Natural killer cell treated with Interleukin-12 subunit alpha and Interleukin-12 subunit beta and Interleukin-15 and Interleukin-18, amount 100 ng/mL, for 72 hours (primary cell): ENCODE measurements at regions not wholly inside any gene's neighbourhood (a gene's known extent, or its start where the extent isn't known, plus 50 kb on each side); places are given as distances from the start of the nearest gene placed in this dataset.
A peak's percentile ranks its signal among the peaks of the same experiment; 100 is the strongest.

ENCODE experiments used
- ATAC-seq, 2 donors: fragments of 150-1000 bp; cut with Tn5 transposase in 1 of 2; sonication (Bioruptor Pico), chemical (Tn5 transposase) in 1 of 2; 2 replicates each; pipeline ENCODE4 v1.10.0; 2021
- DNase-seq: peaks from one replicate; pipeline ENCODE4 v3.0.0; 2022; ENCODE audit warnings: low spot score
- H3K27ac Mint-ChIP-seq, 2 donors: 1 replicate in 1 of 2; 2 replicates in 1 of 2; pipeline ENCODE4 v1.8.0; 2022; ENCODE audit warnings: mixed read lengths in 2 of 2, mild to moderate bottlenecking in 1 of 2, moderate library complexity in 1 of 2
- H3K27me3 Mint-ChIP-seq, 2 donors: 1 replicate in 1 of 2; 2 replicates in 1 of 2; pipeline ENCODE4 v1.8.0; 2022; ENCODE audit warnings: mixed read lengths in 2 of 2
- H3K36me3 Mint-ChIP-seq: one replicate; pipeline ENCODE4 v1.8.0; 2022; ENCODE audit warnings: mixed read lengths
- H3K4me1 Mint-ChIP-seq, 2 donors: 1 replicate in 1 of 2; 2 replicates in 1 of 2; pipeline ENCODE4 v1.8.0; 2022; ENCODE audit warnings: low read depth in 2 of 2, mixed read lengths in 2 of 2, mild to moderate bottlenecking in 1 of 2
- H3K4me3 Mint-ChIP-seq: one replicate; pipeline ENCODE4 v1.8.0; 2022; ENCODE audit warnings: mixed read lengths
- H3K9me3 Mint-ChIP-seq: 2 replicates; pipeline ENCODE4 v1.8.0; 2022; ENCODE audit warnings: mixed read lengths

DNA sequence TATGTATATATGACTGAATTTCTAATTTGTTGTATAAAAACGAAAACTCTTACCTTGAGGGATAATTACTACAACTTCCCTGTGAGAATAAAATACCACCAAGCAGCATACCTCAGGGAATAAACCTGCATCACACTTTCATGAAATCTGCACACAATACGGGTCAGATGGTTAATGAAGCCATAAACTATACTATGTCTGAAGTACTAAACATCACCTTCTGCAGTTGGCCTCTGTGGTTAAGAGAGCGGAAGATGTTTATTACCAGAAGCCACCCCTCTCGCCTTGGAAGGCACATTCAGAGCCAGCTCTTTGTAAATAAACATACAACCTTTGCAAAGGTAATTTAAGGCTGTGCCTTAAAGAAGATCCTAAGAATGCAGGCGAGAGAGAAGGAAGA, 462.1 kb upstream of the NR2F2 start:
- Mint-ChIP-seq H3K4me3 (peak overlapping the region; percentile 62), H3K27ac (peak overlapping the region in 1 of 2 donors; percentile 47), H3K9me3 (no peaks in the 10 kb centered on the region), H3K36me3 (peaks cover 10% of the 10 kb centered on the region), H3K4me1 (peaks cover 75 to 79% of the 10 kb centered on the region in 2 donors), H3K27me3 (no peaks in the 10 kb centered on the region)
- ATAC-seq (peak in 1 of 2 donors; percentile 38), DNase-seq (no peak)

DNA sequence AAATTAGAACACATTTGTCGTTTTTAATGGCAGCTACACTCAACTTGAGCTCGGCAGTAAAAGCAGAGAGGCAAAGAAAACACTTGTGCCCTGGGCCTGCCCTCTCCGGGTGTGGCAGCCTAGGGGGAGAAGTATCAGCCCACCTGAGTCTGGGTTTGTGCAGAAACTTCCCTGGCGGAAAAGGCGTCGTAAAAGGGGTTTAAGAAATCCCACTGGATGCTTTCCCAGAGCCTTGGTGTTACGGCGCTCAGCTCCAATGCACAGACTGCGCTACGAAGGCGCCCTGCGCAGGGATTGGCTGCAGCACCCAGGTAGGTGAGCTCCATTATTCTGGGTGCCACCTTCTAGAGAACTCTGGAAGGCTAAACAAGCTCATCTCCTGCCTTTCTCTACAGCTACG, 461.5 kb upstream of the NR2F2 start:
- no peaks in the 10 kb centered on the region for H3K9me3 Mint-ChIP-seq
- DNase-seq, result no peak
- no peak for ATAC-seq
- peak overlapping the region; percentile 47 to 56 for H3K27ac Mint-ChIP-seq
- no peaks in the 10 kb centered on the region for H3K27me3 Mint-ChIP-seq
- H3K4me1 Mint-ChIP-seq, result peaks cover 77 to 78% of the 10 kb centered on the region in 2 donors
- H3K4me3 Mint-ChIP-seq, result peak overlapping the region; percentile 62
- H3K36me3 Mint-ChIP-seq, result peaks cover 10% of the 10 kb centered on the region

DNA sequence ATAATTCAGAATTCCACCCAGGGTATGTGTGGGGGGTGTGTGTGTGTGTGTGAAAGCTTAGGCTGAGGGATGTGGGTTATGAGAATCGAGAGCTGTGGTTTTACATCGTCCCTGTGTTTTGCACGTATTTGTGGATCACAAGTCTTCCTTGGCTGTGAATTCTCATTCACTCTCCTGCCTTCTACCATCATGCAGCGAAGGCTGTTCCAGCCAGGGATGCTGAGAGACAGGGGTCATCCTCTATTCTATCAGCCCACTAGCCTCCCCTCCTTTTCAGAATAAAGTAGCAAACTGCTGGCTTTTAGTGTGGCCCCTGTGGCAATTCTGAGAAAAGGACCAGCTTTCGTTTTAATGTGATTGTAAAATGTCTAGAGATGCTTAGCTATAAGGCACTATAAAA, 460.6 kb upstream of the NR2F2 start:
- Mint-ChIP-seq H3K27me3 (no peaks in the 10 kb centered on the region), H3K9me3 (no peaks in the 10 kb centered on the region), H3K4me3 (peak overlapping the region; percentile 73), H3K4me1 (peaks cover 70 to 74% of the 10 kb centered on the region in 2 donors), H3K27ac (peak overlapping the region; percentile 56 to 73), H3K36me3 (peaks cover 10% of the 10 kb centered on the region)
- ATAC-seq, result peak; percentile 57 to 77
- no peak for DNase-seq

- H3K4me1 Mint-ChIP-seq, result peaks cover 58 to 61% of the 10 kb centered on the region in 2 donors
- peaks cover 10% of the 10 kb centered on the region for H3K36me3 Mint-ChIP-seq
- peak; percentile 58 to 81 for ATAC-seq
- H3K9me3 Mint-ChIP-seq, result no peaks in the 10 kb centered on the region
- H3K27ac Mint-ChIP-seq, result peak overlapping the region in 1 of 2 donors; percentile 64
- H3K4me3 Mint-ChIP-seq, result no peak overlapping the region
- DNase-seq, result no peak
- H3K27me3 Mint-ChIP-seq, result no peaks in the 10 kb centered on the region
Observed at GRCh38 chr15:95872366-95872771, 458.1 kb upstream of the NR2F2 start.

- H3K9me3 Mint-ChIP-seq, result no peaks in the 10 kb centered on the region
- H3K4me3 Mint-ChIP-seq, result no peak overlapping the region
- H3K27ac Mint-ChIP-seq, result no peak overlapping the region
- peaks cover 48 to 53% of the 10 kb centered on the region in 2 donors for H3K4me1 Mint-ChIP-seq
- no peak for ATAC-seq
- H3K27me3 Mint-ChIP-seq, result no peaks in the 10 kb centered on the region
- DNase-seq, result no peak
- H3K36me3 Mint-ChIP-seq, result peaks cover 10% of the 10 kb centered on the region
Observed at GRCh38 chr15:95874637-95875036, 455.9 kb upstream of the NR2F2 start.

GRCh38 chr15:95875121-95875643, 455.3 kb upstream of the NR2F2 start:
- no peaks in the 10 kb centered on the region for H3K9me3 Mint-ChIP-seq
- peaks cover 10% of the 10 kb centered on the region for H3K36me3 Mint-ChIP-seq
- DNase-seq (no peak), ATAC-seq (no peak)
- H3K27me3 Mint-ChIP-seq, result no peaks in the 10 kb centered on the region
- peaks cover 48 to 53% of the 10 kb centered on the region in 2 donors for H3K4me1 Mint-ChIP-seq
- no peak overlapping the region for H3K4me3 Mint-ChIP-seq
- H3K27ac Mint-ChIP-seq, result peak overlapping the region in 1 of 2 donors; percentile 71

DNA sequence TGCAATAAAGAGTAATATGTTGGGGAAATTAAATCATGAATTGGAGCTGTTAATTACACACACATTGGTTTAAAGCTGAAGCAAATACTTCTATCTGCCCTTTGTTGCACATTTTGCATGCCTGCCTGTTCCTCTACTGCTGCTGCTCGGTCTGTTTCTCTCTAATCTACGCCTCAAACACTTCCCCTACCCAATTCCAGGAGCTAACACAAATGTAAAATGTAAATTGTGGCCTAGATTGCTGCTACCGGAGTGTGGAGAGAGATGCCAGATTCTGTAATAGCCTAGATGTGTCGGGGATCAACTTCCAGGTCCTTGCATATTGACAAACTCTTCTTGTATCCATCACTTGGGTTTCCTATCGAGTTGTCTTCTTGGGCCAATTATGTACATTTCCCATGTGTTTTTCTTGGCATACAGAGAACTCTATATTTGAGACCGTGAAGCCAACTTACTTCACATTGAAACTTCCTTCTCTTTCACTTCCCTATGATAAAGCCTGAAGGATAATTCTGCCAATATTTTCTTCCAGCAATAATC, 450.4 kb upstream of the NR2F2 start:
- Mint-ChIP-seq H3K27me3 (no peaks in the 10 kb centered on the region), H3K9me3 (peaks cover 4% of the 10 kb centered on the region), H3K4me3 (peak overlapping the region; percentile 87), H3K4me1 (peaks cover 27 to 40% of the 10 kb centered on the region in 2 donors), H3K36me3 (no peaks in the 10 kb centered on the region), H3K27ac (peak overlapping the region; percentile 80 to 88)
- no peak for DNase-seq
- no peak for ATAC-seq

DNA sequence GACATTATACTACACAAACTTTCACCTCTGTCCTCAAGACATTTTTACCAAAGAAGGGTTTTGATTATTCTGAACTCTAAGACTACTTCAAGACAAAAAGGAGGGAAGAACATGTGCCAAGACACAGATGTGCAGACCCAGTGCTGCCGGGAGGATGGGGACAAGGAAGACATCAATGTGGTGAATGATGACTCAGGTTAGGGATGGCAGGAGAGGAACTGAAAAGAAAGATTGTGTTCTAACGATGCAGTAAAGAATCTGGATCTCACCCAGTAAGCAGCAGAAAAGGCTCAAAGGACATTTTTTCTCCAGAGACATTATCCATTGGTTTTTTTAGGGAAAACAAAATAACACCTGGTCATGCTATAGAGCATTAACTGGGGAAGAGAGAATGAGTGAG, 449.9 kb upstream of the NR2F2 start:
- Mint-ChIP-seq H3K36me3 (no peaks in the 10 kb centered on the region), H3K27ac (peak overlapping the region; percentile 80 to 88), H3K4me3 (peak overlapping the region; percentile 87), H3K9me3 (peaks cover 4% of the 10 kb centered on the region), H3K4me1 (peaks cover 24 to 40% of the 10 kb centered on the region in 2 donors), H3K27me3 (no peaks in the 10 kb centered on the region)
- DNase-seq, result no peak
- ATAC-seq, result no peak

DNA sequence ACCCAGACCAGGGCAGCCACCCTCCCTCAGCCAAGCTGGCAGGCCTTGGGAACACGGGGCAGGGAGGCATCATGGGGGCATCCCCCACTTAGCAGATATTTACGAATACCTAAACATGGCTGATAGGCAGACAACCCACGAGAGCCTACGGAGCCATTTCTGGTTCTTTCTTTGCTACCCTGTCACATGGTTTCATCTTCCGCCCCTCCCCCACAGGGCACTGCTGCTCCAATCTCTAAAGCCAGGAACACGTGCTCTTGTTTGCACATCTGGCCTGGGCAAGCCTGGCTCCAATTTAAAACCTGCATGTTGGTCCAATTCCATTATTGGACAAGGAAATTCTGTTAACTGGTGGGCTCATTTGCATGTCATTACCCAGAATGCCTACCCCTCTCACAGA, 447.4 kb upstream of the NR2F2 start:
- no peak overlapping the region for H3K4me3 Mint-ChIP-seq
- peaks cover 0 to 4% of the 10 kb centered on the region in 2 donors for H3K27me3 Mint-ChIP-seq
- ATAC-seq (no peak), DNase-seq (no peak)
- H3K4me1 Mint-ChIP-seq, result peaks cover 22 to 34% of the 10 kb centered on the region in 2 donors
- no peaks in the 10 kb centered on the region for H3K36me3 Mint-ChIP-seq
- no peak overlapping the region for H3K27ac Mint-ChIP-seq
- peaks cover 4% of the 10 kb centered on the region for H3K9me3 Mint-ChIP-seq

DNA sequence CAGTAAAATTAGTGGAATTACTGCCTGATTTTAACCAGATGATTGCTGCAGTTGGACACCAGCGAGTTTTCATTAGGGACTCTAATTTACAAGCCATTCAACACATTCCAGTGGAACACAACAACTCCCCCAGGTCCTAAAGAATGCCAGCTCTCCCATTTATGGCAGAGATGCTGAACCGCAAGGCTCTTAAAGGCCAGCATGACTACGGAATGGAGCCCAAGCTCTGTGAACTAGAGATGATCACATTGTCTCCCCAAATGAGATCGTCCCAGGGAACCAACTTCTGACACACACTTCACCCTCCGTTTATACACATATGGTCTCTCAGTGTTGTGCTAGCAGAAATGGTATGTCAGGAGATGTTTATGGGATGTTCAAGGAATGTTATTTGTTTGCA, 446.2 kb upstream of the NR2F2 start:
- H3K27me3 Mint-ChIP-seq, result peaks cover 0 to 4% of the 10 kb centered on the region in 2 donors
- DNase-seq (no peak), ATAC-seq (no peak)
- no peaks in the 10 kb centered on the region for H3K36me3 Mint-ChIP-seq
- H3K27ac Mint-ChIP-seq, result no peak overlapping the region
- no peak overlapping the region for H3K4me3 Mint-ChIP-seq
- peaks cover 4% of the 10 kb centered on the region for H3K9me3 Mint-ChIP-seq
- peaks cover 19 to 23% of the 10 kb centered on the region in 2 donors for H3K4me1 Mint-ChIP-seq

DNA sequence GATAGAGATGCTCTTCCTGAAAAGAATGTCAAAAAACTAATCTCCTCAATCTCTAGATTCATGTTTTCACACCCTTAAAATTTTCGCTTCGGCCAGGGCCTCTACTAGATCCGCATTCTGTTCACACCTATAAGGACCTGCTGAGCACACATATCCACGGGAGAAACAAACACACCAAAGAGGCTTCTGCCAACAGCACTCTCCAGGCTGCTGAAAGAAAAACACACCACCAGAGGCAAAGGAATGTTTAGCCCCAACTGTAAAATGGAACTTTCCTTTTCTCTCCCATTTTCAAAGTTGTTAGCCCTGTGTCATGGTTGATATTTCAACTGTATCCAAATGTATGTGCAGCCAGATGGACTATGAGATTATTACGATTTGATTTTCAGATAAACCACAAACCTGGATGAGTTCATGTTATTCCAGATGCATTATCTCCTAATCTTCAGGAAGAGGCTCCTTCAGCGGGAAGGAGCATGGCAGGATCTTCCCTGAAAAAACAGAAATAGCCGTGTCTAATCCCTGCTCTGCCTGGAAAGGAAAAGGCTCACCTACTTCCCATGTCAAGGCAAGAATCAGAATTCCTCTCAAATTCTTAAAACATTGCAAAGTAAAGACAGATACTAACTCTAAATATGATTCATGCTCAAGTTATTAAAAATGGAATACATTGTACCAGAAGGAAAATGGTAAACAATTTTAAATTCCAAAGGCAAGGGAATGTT, 442.7 kb upstream of the NR2F2 start:
- peaks cover under 1% of the 10 kb centered on the region for H3K36me3 Mint-ChIP-seq
- no peak overlapping the region for H3K27ac Mint-ChIP-seq
- peaks cover 0 to 7% of the 10 kb centered on the region in 2 donors for H3K27me3 Mint-ChIP-seq
- DNase-seq, result no peak
- no peaks in the 10 kb centered on the region for H3K9me3 Mint-ChIP-seq
- H3K4me3 Mint-ChIP-seq, result no peak overlapping the region
- H3K4me1 Mint-ChIP-seq, result peaks cover 0 to 3% of the 10 kb centered on the region in 2 donors
- no peak for ATAC-seq

DNA sequence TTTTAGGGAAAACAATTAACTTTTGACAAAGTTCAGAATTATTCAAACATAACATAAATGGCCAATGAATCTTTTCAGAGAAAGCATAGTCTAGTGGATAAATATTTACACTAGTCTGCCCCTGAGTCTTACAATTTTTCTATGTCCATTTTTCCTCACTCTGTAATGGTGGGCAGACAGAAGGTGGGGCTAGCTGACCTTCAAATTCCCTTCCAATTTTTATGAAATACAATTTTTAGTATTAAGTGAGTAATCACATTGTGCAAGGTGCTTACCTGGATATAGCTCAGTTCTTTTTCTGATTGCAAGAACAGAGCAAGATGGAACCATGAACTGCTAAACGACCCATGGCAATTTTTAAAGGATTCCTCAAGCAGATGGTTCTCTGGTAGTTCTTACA, 441.7 kb upstream of the NR2F2 start:
- H3K27me3 Mint-ChIP-seq, result peaks cover 0 to 7% of the 10 kb centered on the region in 2 donors
- H3K9me3 Mint-ChIP-seq, result no peaks in the 10 kb centered on the region
- peaks cover 5% of the 10 kb centered on the region for H3K36me3 Mint-ChIP-seq
- no peak overlapping the region for H3K4me3 Mint-ChIP-seq
- H3K4me1 Mint-ChIP-seq, result no peaks in the 10 kb centered on the region
- no peak for ATAC-seq
- DNase-seq, result no peak
- H3K27ac Mint-ChIP-seq, result no peak overlapping the region

DNA sequence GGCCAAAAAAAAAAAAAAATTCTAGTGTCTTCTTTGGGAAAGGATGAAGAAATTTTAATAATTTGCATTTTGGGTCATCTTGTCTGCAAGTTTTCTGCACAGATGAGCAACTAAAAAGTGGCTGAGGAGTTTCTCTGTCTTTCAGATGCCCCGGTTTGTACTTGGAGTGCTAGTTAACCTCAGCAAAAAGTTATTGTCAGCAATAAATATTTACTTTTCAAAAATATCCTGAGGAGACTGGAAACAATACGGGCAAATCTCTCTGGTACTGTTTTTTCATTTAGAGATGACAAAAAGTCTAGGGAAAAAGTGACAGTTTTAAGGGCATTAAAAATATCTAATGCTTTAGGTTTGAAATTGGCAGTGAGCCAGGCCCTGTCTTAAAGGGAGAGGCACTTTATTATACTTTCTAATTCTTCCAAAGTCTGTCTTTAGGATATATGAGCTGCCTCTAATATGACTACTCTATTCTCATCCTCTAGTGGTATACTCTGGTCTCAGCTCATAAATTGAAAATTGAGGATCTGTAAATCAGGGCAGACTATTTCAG, 436.0 kb upstream of the NR2F2 start:
- Mint-ChIP-seq H3K36me3 (peaks cover 5% of the 10 kb centered on the region), H3K4me3 (no peak overlapping the region), H3K9me3 (no peaks in the 10 kb centered on the region), H3K4me1 (no peaks in the 10 kb centered on the region), H3K27ac (no peak overlapping the region), H3K27me3 (peaks cover 0 to 2% of the 10 kb centered on the region in 2 donors)
- ATAC-seq, result no peak
- no peak for DNase-seq

- H3K4me3 Mint-ChIP-seq, result no peak overlapping the region
- H3K9me3 Mint-ChIP-seq, result no peaks in the 10 kb centered on the region
- peaks cover 5% of the 10 kb centered on the region for H3K36me3 Mint-ChIP-seq
- H3K27ac Mint-ChIP-seq, result no peak overlapping the region
- DNase-seq (no peak), ATAC-seq (no peak)
- H3K4me1 Mint-ChIP-seq, result no peaks in the 10 kb centered on the region
- H3K27me3 Mint-ChIP-seq, result no peaks in the 10 kb centered on the region
Observed at GRCh38 chr15:95895508-95895907, 435.0 kb upstream of the NR2F2 start.
